Mucosa of descending colon (tissue), 3 donors: ENCODE measurements at regions not wholly inside any gene's neighbourhood (a gene's known extent, or its start where the extent isn't known, plus 50 kb on each side); places are given as distances from the start of the nearest gene placed in this dataset.

ENCODE experiments used
- ATAC-seq: fragments of 200-7000 bp; cut with Tn5 transposase; one replicate; pipeline ENCODE4 v1.9.1; 2020; ENCODE audit warnings: mild to moderate bottlenecking, moderate library complexity
- DNase-seq, 3 donors: peaks; one replicate each; pipeline ENCODE4 v3.0.0-alpha.2; 2020
- H3K36me3 ChIP-seq: fragments of 200-600 bp; one replicate; pipeline ENCODE4 v1.8.0; 2021; ENCODE audit warnings: low read depth, mild to moderate bottlenecking
- H3K4me1 ChIP-seq: fragments of 200-600 bp; one replicate; pipeline ENCODE4 v1.8.0; 2021; ENCODE audit warnings: low read depth, mild to moderate bottlenecking
- H3K4me3 ChIP-seq: fragments of 200-600 bp; one replicate; pipeline ENCODE4 v1.8.0; 2021; ENCODE audit warnings: mild to moderate bottlenecking
- H3K9me3 ChIP-seq: fragments of 200-600 bp; one replicate; pipeline ENCODE4 v1.8.0; 2021; ENCODE audit warnings: mild to moderate bottlenecking
- intact Hi-C, 2 donors: fragments of 100-400 bp; cut with DNase I in 1 of 2; cut with micrococcal nuclease in 1 of 2; formaldehyde crosslinking; loops; one replicate each; pipeline versions ENCODE4 v1.11.0 to v1.11.1; 2022; cut with DNase I, micrococcal nuclease
- TF ChIP-seq, protein P1 (sequence below): fragments of 200-600 bp; IDR thresholded peaks from one replicate; pipeline ENCODE4 v1.8.0; 2022; ENCODE audit warnings: antibody characterized with exemption, mild to moderate bottlenecking
- donor health status: DM: no; HTN: no; CAD: no; lungs with moderate emphysema.
- donor health status: DM: no; HTN: no; CAD: no.
- donor health status: DM: no; HTN: yes; CAD: no.

GRCh38 chr14:25750436-25750835, 700.5 kb upstream of the STXBP6 start:
- TF ChIP-seq, protein P1, sequence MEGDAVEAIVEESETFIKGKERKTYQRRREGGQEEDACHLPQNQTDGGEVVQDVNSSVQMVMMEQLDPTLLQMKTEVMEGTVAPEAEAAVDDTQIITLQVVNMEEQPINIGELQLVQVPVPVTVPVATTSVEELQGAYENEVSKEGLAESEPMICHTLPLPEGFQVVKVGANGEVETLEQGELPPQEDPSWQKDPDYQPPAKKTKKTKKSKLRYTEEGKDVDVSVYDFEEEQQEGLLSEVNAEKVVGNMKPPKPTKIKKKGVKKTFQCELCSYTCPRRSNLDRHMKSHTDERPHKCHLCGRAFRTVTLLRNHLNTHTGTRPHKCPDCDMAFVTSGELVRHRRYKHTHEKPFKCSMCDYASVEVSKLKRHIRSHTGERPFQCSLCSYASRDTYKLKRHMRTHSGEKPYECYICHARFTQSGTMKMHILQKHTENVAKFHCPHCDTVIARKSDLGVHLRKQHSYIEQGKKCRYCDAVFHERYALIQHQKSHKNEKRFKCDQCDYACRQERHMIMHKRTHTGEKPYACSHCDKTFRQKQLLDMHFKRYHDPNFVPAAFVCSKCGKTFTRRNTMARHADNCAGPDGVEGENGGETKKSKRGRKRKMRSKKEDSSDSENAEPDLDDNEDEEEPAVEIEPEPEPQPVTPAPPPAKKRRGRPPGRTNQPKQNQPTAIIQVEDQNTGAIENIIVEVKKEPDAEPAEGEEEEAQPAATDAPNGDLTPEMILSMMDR, result no peak
- intact Hi-C loops, result no loop called here
- ATAC-seq, result no peak

More at GRCh38 chr14:25750436-25750835, 700.5 kb upstream of the STXBP6 start:
- no peak overlapping the region for H3K4me3 ChIP-seq
- no peaks in the 10 kb centered on the region for H3K4me1 ChIP-seq
- H3K9me3 ChIP-seq, result no peaks in the 10 kb centered on the region
- H3K36me3 ChIP-seq, result no peaks in the 10 kb centered on the region
- DNase-seq, result no peak
